DND-41 (cell line): ENCODE measurements at regions not wholly inside any gene's neighbourhood (a gene's known extent, or its start where the extent isn't known, plus 50 kb on each side); places are given as distances from the start of the nearest gene placed in this dataset.

Experiments used
- CTCF ChIP-seq: IDR thresholded peaks from 2 replicates; pipeline ENCODE4 v1.5.1; 2012; ENCODE audit warnings: borderline replicate concordance, low read length, moderate library complexity, mild to moderate bottlenecking; ENCODE audit not compliant: poor library complexity, severe bottlenecking; ENCODE audit errors: extremely low read depth
- EZH2 ChIP-seq: IDR thresholded peaks from 3 replicates; pipeline ENCODE4 v1.6.1; 2012; ENCODE audit warnings: borderline replicate concordance, low read depth, mild to moderate bottlenecking, moderate library complexity, low read length, inconsistent platforms; ENCODE audit not compliant: severe bottlenecking

DNA sequence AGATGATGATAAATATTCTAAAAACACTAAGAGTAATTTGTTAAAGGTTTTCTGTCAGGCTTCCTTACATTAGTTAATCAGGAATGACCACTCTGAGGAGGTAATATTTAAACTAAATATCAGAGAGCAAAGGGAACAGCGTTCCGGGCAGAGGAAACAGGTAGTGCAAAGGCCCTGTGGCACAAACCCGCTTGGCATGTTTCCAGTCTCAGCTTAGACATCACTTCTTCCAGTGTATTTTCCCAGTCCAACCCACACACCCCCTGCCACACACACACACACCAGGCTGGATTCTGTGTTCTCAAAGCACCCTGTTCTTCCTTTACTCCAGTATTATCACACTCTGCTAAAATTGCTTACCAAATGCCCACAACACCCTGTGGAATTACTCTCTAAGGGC, 247.1 kb downstream of the RPS29 start:
- TF ChIP-seq CTCF: no peak
- no peak for TF ChIP-seq EZH2
